ENCODE measurements at regions not wholly inside any gene's neighbourhood (a gene's known extent, or its start where the extent isn't known, plus 50 kb on each side); places are given as distances from the start of the nearest gene placed in this dataset.

DNA sequence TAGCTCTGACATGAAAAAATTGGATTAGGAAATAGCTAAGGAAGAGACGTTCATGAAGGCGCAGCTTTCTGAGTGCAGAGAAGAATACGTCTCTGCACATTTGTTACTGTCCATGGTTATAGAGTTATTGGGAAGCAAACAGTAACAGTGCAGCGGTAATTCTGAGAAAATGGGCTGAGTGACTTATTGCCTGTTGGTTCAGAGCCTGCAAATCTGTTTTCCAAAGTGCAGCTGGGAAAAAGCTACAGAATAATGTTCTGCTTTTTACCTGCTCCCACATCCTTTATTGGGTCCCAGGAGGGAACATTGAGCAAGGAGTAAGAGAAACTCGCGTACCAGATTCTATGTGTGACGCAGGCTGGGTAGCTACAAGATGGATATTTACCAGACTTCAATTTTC lies 160.2 kb downstream of the BTBD3 start:
- TF ChIP-seq, protein P1, sequence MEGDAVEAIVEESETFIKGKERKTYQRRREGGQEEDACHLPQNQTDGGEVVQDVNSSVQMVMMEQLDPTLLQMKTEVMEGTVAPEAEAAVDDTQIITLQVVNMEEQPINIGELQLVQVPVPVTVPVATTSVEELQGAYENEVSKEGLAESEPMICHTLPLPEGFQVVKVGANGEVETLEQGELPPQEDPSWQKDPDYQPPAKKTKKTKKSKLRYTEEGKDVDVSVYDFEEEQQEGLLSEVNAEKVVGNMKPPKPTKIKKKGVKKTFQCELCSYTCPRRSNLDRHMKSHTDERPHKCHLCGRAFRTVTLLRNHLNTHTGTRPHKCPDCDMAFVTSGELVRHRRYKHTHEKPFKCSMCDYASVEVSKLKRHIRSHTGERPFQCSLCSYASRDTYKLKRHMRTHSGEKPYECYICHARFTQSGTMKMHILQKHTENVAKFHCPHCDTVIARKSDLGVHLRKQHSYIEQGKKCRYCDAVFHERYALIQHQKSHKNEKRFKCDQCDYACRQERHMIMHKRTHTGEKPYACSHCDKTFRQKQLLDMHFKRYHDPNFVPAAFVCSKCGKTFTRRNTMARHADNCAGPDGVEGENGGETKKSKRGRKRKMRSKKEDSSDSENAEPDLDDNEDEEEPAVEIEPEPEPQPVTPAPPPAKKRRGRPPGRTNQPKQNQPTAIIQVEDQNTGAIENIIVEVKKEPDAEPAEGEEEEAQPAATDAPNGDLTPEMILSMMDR (IDR thresholded peaks at IDR 0.05 in 8 of 11, conservative IDR thresholded peaks at IDR 0.05 in 3 of 11) = no peak
- TF ChIP-seq POLR2A (IDR thresholded peaks at IDR 0.05) = no peak
